NCI-H1694 treated with DMSO at 0.1 percent for 48 hours (cell line): ENCODE measurements at regions not wholly inside any gene's neighbourhood (a gene's known extent, or its start where the extent isn't known, plus 50 kb on each side); places are given as distances from the start of the nearest gene placed in this dataset.

Source experiments
- DNase-seq: peaks from one replicate; lab custom pipeline; 2025; lab: John Stamatoyannopoulos, UW

- DNase-seq, result no peak
These were observed 109.7 kb upstream of the GADL1 start for GRCh38 chr3:31004025-31004678.

GRCh38 chr3:31008994-31009393 lies 114.5 kb upstream of the GADL1 start:
- no peak for DNase-seq

- no peak for DNase-seq
These were observed 115.4 kb upstream of the GADL1 start for GRCh38 chr3:31009881-31010280.

GRCh38 chr3:31010491-31010890 lies 116.0 kb upstream of the GADL1 start:
- no peak for DNase-seq

- no peak for DNase-seq
These were observed 116.9 kb upstream of the GADL1 start for GRCh38 chr3:31011380-31011779.

GRCh38 chr3:31013090-31013489 lies 118.6 kb upstream of the GADL1 start:
- no peak for DNase-seq

GRCh38 chr3:31013843-31014242 lies 119.4 kb upstream of the GADL1 start:
- DNase-seq, result no peak

- no peak for DNase-seq
These were observed 120.0 kb upstream of the GADL1 start for GRCh38 chr3:31014317-31015040.

- DNase-seq, result no peak
These were observed 121.7 kb upstream of the GADL1 start for GRCh38 chr3:31016196-31016595.

- no peak for DNase-seq
These were observed 128.3 kb upstream of the GADL1 start for GRCh38 chr3:31022716-31023115.

GRCh38 chr3:31025541-31025940 lies 131.1 kb upstream of the GADL1 start:
- DNase-seq, result no peak

GRCh38 chr3:31027191-31027761 lies 132.8 kb upstream of the GADL1 start:
- no peak for DNase-seq

GRCh38 chr3:31027914-31028313 lies 133.5 kb upstream of the GADL1 start:
- no peak for DNase-seq

GRCh38 chr3:31028766-31029165 lies 134.3 kb upstream of the GADL1 start:
- no peak for DNase-seq

- DNase-seq, result no peak
These were observed 135.2 kb upstream of the GADL1 start for GRCh38 chr3:31029706-31030105.

- no peak for DNase-seq
These were observed 141.2 kb upstream of the GADL1 start for GRCh38 chr3:31035681-31036080.

GRCh38 chr3:31038086-31038739 lies 143.8 kb upstream of the GADL1 start:
- no peak for DNase-seq

- no peak for DNase-seq
These were observed 144.7 kb upstream of the GADL1 start for GRCh38 chr3:31039145-31039544.

GRCh38 chr3:31041161-31041978 lies 146.9 kb upstream of the GADL1 start:
- no peak for DNase-seq

- DNase-seq, result no peak
These were observed 148.8 kb upstream of the GADL1 start for GRCh38 chr3:31043184-31043819.

GRCh38 chr3:31047673-31048072 lies 153.2 kb upstream of the GADL1 start:
- DNase-seq, result no peak

GRCh38 chr3:31048143-31048542 lies 153.7 kb upstream of the GADL1 start:
- DNase-seq, result no peak
